HG03565 (cell line): ENCODE measurements at regions not wholly inside any gene's neighbourhood (a gene's known extent, or its start where the extent isn't known, plus 50 kb on each side); places are given as distances from the start of the nearest gene placed in this dataset.

Experiments
- ATAC-seq: cut with Tn5 transposase; IDR thresholded peaks from one replicate; pipeline ENCODE4 v1.9.1; 2021; ENCODE audit warnings: mild to moderate bottlenecking, moderate library complexity; ENCODE audit not compliant: unreplicated experiment

DNA sequence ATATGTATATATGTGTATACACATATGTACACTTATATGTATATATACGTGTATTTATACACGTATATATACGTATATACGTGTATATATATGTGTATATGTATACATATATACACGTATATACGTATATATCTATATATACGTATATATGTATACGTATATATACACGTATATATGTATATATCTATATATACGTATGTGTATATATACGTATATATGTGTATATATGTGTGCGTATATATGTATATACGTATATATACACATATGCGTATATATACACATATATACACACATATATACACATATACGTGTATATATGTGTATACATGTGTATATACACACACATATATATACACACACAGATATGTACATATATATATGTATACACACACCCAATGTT, 348.0 kb upstream of the LCORL start:
- no peak for ATAC-seq

GRCh38 chr4:18366892-18367291, 345.3 kb upstream of the LCORL start:
- peak; percentile 90 for ATAC-seq

GRCh38 chr4:18366136-18366535, 344.6 kb upstream of the LCORL start:
- no peak for ATAC-seq

GRCh38 chr4:18343581-18343980, 322.0 kb upstream of the LCORL start:
- no peak for ATAC-seq

- ATAC-seq = no peak
These were observed 321.3 kb upstream of the LCORL start for GRCh38 chr4:18342847-18343246.

DNA sequence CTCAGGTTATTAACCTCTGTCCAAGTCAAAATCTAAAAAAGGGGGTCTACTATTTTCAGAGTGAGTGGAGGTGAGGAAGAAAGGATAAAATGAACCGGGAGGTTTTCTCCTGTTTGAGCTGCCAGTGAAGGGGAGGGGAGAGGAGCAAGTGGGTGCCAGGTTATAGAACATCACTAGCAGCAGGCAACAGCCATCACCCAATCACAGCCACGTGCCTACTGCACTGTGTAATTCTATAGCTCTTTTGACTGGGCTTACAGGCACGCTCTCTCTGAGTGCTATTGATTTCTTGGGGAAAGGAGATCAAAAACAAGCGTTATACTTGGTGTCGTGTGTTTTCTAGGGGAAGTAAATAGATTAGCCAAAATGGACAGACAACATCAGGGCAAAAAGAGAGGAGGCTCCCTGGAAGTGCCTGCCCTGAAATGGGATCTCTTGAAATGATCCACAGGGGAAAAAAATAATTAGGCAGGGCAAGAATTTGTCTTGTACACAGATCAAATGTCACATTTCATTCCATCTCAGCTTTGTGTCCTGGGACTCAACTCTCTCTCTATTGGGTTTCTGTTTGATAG, 300.5 kb upstream of the LCORL start:
- ATAC-seq = no peak

GRCh38 chr4:18319431-18319830, 297.9 kb upstream of the LCORL start:
- ATAC-seq = no peak

DNA sequence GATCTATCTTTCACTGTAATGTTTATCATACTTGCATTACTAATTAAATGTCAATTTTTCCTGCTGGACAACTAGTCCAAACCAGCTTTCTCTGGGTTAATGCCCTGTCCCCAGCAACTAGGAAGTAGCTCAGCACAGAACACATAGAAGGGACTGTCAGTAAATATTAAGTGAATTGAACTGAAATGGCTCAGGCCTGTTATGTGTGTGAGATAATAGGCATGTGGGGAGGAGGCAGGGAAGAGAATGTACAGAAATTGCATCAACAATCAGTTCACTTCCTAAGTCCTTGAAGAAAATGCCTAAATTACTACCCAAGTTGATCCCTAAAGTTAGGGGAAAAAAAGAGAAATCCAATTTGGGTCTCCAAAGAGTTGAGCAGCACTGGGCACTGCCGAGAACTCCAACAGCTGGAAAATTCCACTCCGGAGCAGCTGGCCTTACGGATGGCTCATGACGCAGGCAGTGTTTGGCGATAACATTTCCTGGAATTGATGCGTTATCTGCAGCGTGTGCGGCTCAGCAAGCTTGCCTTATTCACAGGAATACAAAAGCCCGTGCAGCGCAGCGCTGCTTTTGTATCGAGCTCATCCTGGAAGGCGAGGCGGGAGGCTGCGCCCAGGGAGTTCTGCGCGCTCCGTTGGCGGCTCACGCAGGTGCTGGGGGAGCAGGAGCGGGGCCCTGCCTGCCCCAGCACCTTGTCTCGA, 297.3 kb upstream of the LCORL start:
- no peak for ATAC-seq

DNA sequence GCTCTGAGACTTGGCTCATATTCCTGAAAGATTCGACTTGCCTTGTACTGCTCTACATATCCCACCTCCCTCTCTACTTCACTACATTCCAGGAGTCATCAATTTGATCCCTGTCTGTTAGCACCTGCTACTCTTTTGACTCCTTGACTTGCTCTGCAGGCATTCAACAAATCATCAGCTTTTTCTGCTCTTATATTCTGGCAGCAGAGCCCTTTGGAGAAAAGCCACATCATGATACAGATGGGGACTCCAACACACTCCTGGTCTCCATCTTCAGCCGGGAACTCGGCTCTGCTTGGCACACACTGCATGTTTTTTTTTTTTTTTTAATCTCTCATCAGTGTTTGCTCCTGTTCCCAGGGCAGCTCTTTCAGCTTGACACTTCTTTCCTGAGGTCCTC, 293.2 kb upstream of the LCORL start:
- no peak for ATAC-seq

GRCh38 chr4:18297684-18298083, 276.1 kb upstream of the LCORL start:
- no peak for ATAC-seq

DNA sequence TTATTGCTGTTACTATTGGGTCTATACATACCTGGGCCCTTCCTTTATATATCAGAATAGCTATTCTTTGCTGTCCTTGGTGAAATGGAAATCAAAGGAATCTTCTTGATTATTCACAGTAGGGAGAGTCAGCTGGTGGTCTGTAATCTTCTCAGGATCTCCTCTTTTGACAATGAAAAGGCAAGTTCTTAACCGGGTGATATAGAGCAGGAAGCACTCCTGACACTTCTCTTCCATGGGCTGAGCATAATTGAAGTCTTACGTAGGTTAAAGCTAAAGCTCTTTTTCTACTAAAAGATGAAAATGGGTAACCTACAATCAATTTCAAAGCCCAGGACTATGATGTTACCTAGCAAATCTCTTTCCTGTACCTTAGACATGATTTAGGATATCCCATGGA, 274.9 kb upstream of the LCORL start:
- no peak for ATAC-seq

DNA sequence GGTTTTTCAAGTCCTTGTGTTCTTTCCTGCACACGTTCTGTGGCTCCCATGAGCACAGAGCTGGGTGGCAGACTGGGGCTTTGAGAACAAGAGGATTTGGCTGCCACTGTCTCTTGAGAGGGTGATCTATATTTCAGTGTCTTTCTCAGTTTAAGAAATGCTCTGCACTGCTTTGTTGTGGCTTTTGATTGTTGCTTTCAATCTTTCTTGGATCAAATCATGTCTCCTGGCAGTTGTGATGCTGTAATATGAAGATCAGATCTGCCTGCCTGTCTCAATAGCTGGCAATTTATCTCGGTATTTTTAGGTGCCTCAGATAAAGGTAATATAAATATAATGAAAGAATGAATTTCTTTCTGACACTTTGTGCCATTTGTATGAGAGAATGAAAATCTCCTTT, 273.3 kb upstream of the LCORL start:
- ATAC-seq = no peak

GRCh38 chr4:18294021-18294420, 272.5 kb upstream of the LCORL start:
- no peak for ATAC-seq

DNA sequence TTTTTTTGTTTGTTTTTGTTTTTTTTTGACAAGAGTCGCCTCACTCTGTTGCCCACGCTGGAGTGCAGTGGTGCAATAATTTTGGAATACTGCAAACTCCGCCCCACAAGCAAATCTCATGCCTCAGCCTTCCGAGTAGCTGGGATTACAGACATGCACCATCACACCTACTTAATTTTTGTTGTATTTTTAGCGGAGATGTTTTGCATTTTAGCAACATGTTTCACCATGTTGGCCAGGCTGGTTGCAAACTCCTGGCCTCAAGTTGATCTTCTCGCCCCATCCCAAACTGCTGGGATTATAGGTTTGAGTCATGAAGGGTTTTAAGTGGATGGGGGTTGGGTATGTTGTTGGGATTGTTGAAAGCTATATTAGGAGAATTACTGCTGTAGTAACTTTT, 270.9 kb upstream of the LCORL start:
- ATAC-seq = no peak

- ATAC-seq = no peak
These were observed 270.4 kb upstream of the LCORL start for GRCh38 chr4:18291981-18292380.

GRCh38 chr4:18291256-18291655, 269.7 kb upstream of the LCORL start:
- ATAC-seq = no peak

DNA sequence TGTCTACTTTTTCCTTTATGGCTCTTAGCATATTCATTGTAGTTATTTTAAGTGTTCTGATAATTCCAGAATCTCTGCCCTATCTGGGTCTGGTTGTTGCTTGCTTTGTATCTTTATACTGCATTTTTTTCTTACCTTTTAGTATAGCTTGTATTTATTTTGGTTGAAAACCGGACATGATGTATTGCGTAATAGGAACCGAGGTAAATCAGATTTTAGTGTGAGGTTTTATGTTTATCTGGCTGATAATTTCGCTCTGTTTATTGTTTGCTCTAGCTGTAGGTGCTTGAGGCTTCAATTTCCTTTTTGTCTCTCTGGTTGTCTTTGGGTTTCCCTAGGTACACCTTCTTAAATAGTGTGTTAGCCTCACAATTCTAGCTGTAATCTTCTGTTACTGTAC, 263.8 kb upstream of the LCORL start:
- no peak for ATAC-seq

DNA sequence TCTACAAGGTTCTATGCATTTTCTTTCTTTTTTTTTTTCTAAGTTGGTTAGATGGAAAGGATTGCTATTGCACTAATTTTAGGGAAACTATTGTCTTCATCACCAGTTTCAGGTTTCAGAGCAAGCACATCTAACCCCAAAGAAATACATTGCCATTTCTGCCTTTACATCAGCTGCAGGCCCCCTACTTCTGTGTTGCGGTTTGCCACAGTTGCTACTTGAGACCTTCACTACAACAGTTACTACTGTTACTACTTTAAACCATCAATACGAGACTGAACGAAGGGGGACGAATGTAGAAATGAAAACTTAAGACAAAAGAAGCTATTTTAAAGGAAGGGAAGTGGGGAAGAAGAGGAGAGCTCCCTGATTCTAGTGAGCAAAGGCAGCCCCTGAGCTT, 256.7 kb upstream of the LCORL start:
- ATAC-seq = no peak

GRCh38 chr4:18262832-18263231, 241.3 kb upstream of the LCORL start:
- no peak for ATAC-seq

- no peak for ATAC-seq
These were observed 230.5 kb upstream of the LCORL start for GRCh38 chr4:18252052-18252451.

- no peak for ATAC-seq
These were observed 229.0 kb upstream of the LCORL start for GRCh38 chr4:18250564-18250963.

DNA sequence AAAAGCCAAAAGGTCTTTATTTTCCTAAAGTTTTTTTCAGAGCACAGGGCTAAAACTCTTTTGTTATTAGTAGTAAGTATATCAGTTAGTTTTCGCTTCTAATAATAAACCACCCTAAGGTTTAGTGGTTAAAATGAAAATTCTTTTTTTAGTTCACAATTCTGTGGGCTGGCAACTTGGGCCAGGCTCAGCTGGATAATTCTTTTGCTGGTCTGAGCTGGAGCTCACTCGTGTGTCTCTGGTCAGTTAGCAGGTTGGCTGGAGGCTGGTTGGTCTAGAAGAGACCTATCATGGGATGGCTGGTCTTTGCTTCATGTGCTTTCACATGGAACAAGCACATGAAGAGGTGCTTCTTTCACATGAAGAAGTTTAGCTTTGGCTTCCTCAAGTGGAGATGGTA, 227.1 kb upstream of the LCORL start:
- no peak for ATAC-seq

GRCh38 chr4:18247189-18247588, 225.6 kb upstream of the LCORL start:
- no peak for ATAC-seq
